SK-N-SH (cell line): ENCODE measurements at regions not wholly inside any gene's neighbourhood (a gene's known extent, or its start where the extent isn't known, plus 50 kb on each side); places are given as distances from the start of the nearest gene placed in this dataset.

Experiments
- CTCF ChIA-PET: fragments of 300-600, 350-600 bp; formaldehyde crosslinking; extraction: SDS; loops from one replicate; lab custom pipeline; 2021; lab: Yijun Ruan, JAX
- POLR2A ChIA-PET: fragments of 350-600 bp; sonication (Branson Sonifier 250); formaldehyde crosslinking; extraction: SDS; loops from one replicate; lab custom pipeline; 2020; ENCODE audit warnings: antibody characterized with exemption, inconsistent platforms; lab: Yijun Ruan, JAX
- DNase-seq: peaks from one replicate; pipeline ENCODE4 v3.0.0; 2012
- H2AFZ ChIP-seq: fragments of 200-600 bp; sonication (generic); 2 replicates; pipeline ENCODE4 v1.8.1; 2016; ENCODE audit warnings: antibody characterized with exemption, mild to moderate bottlenecking, low read depth
- H3F3A ChIP-seq: fragments of 200-600 bp; sonication (generic); replicated peaks from 2 replicates; pipeline ENCODE3; 2016; ENCODE audit warnings: antibody characterized with exemption, mild to moderate bottlenecking; ENCODE audit not compliant: insufficient read depth
- H3K27ac ChIP-seq, 2 experiments: fragments of 200-500 bp in 1 of 2; fragments of 200-600 bp in 1 of 2; sonication (Bioruptor generic) in 1 of 2; sonication (generic), shearing (Covaris generic) in 1 of 2; 2 replicates each; pipeline versions ENCODE4 v1.5.1 to v1.6.1; 2014 to 2016; ENCODE audit warnings: low read depth in 2 of 2, inconsistent platforms in 1 of 2, low read length in 1 of 2, mild to moderate bottlenecking in 1 of 2, mixed read lengths in 1 of 2
- H3K27me3 ChIP-seq: fragments of 200-600 bp; sonication (generic), shearing (Covaris generic); 2 replicates; pipeline ENCODE4 v1.6.1; 2016; ENCODE audit warnings: mixed run types; ENCODE audit not compliant: insufficient read depth
- H3K36me3 ChIP-seq, 2 experiments: fragments of 200-500 bp in 1 of 2; fragments of 200-600 bp in 1 of 2; sonication (Bioruptor generic) in 1 of 2; sonication (generic) in 1 of 2; replicated peaks in 1 of 2; 2 replicates each; pipeline versions ENCODE3 to v1.5.1; 2014 to 2016; ENCODE audit warnings: low read length in 1 of 2, mild to moderate bottlenecking in 1 of 2; ENCODE audit not compliant: insufficient read depth in 2 of 2, control insufficient read depth in 1 of 2
- H3K4me1 ChIP-seq, 2 experiments: fragments of 200-500 bp in 1 of 2; fragments of 200-600 bp in 1 of 2; sonication (Bioruptor generic) in 1 of 2; sonication (generic), shearing (Covaris generic) in 1 of 2; 2 replicates each; pipeline versions ENCODE4 v1.5.1 to v1.6.1; 2014 to 2016; ENCODE audit warnings: low read depth in 1 of 2, low read length in 1 of 2, mixed run types in 1 of 2; ENCODE audit not compliant: insufficient read depth in 2 of 2, control insufficient read depth in 1 of 2
- H3K4me2 ChIP-seq: fragments of 200-600 bp; sonication (generic), shearing (Covaris generic); 2 replicates; pipeline ENCODE4 v1.6.1; 2017; ENCODE audit warnings: mixed run types
- H3K4me3 ChIP-seq, 2 experiments: fragments of 200-500 bp in 1 of 2; fragments of 200-600 bp in 1 of 2; sonication (Bioruptor generic) in 1 of 2; sonication (generic), shearing (Covaris generic) in 1 of 2; 2 replicates each; pipeline versions ENCODE4 v1.5.1 to v1.8.1; 2014 to 2016; ENCODE audit warnings: low read depth in 2 of 2, inconsistent platforms in 1 of 2, low read length in 1 of 2, mild to moderate bottlenecking in 1 of 2, mixed read lengths in 1 of 2, moderate library complexity in 1 of 2
- H3K79me2 ChIP-seq: fragments of 200-600 bp; sonication (generic); 2 replicates; pipeline ENCODE4 v1.8.1; 2017; ENCODE audit warnings: mild to moderate bottlenecking; ENCODE audit not compliant: insufficient read depth
- H3K9ac ChIP-seq: fragments of 200-600 bp; sonication (generic); 2 replicates; pipeline ENCODE4 v1.6.1; 2017; ENCODE audit warnings: mixed run types
- H3K9me2 ChIP-seq: fragments of 200-600 bp; sonication (generic); 2 replicates; pipeline ENCODE4 v1.6.1; 2017; ENCODE audit warnings: mixed run types
- H3K9me3 ChIP-seq: fragments of 200-600 bp; sonication (generic); 2 replicates; pipeline ENCODE4 v1.6.1; 2017; ENCODE audit warnings: mixed run types, mild to moderate bottlenecking, moderate library complexity
- H4K20me1 ChIP-seq: fragments of 200-600 bp; sonication (generic); 2 replicates; pipeline ENCODE4 v1.6.1; 2017; ENCODE audit warnings: mild to moderate bottlenecking, mixed run types; ENCODE audit not compliant: insufficient read depth
- CHD2 ChIP-seq: fragments of 150-350 bp; IDR thresholded peaks from 2 replicates; pipeline ENCODE4 v1.6.1; 2018; ENCODE audit warnings: low read length; ENCODE audit not compliant: partially characterized antibody
- EZH2phosphoT487 ChIP-seq: fragments of 200-600 bp; sonication (generic); IDR thresholded peaks from 2 replicates; pipeline ENCODE4 v1.6.1; 2017; ENCODE audit warnings: low read depth, mixed run types, mild to moderate bottlenecking, antibody characterized with exemption, moderate library complexity, borderline replicate concordance
- JUND ChIP-seq: IDR thresholded peaks from 2 replicates; pipeline ENCODE4 v1.4.0; 2012
- NFIC ChIP-seq: IDR thresholded peaks from 2 replicates; pipeline ENCODE4 v1.4.0; 2012; ENCODE audit warnings: borderline replicate concordance
- NRF1 ChIP-seq: IDR thresholded peaks from 2 replicates; pipeline ENCODE4 v1.6.1; 2012; ENCODE audit warnings: low read depth, mild to moderate bottlenecking, low read length
- RAD21 ChIP-seq: IDR thresholded peaks from 2 replicates; pipeline ENCODE4 v1.6.1; 2012; ENCODE audit warnings: mild to moderate bottlenecking, low read length
- RXRA ChIP-seq: IDR thresholded peaks from 2 replicates; pipeline ENCODE4 v1.4.0; 2012; ENCODE audit warnings: low read depth, mild to moderate bottlenecking, borderline replicate concordance
- TAF1 ChIP-seq: IDR thresholded peaks from 2 replicates; pipeline ENCODE4 v1.6.1; 2012; ENCODE audit warnings: low read depth, mild to moderate bottlenecking, low read length, moderate library complexity, borderline replicate concordance
- WGBS: methylation state at CpG from one replicate; pipeline ENCODE4 v1.1.6; 2017; ENCODE audit warnings: low lambda C conversion rate; 5-methylcytosine and 5-hydroxymethylcytosine counted together
- TF ChIP-seq, protein P1 (sequence below): IDR thresholded peaks from 2 replicates; pipeline ENCODE4 v1.4.0; 2012; ENCODE audit warnings: low read depth, borderline replicate concordance
- TF ChIP-seq, protein P2 (sequence below): fragments of 150-350 bp; IDR thresholded peaks from 2 replicates; pipeline ENCODE4 v1.6.1; 2016; ENCODE audit warnings: mild to moderate bottlenecking, low read depth, low read length
- TF ChIP-seq, protein P3 (sequence below): IDR thresholded peaks from 2 replicates; pipeline ENCODE4 v1.4.0; 2012; ENCODE audit warnings: low read depth, borderline replicate concordance

DNA sequence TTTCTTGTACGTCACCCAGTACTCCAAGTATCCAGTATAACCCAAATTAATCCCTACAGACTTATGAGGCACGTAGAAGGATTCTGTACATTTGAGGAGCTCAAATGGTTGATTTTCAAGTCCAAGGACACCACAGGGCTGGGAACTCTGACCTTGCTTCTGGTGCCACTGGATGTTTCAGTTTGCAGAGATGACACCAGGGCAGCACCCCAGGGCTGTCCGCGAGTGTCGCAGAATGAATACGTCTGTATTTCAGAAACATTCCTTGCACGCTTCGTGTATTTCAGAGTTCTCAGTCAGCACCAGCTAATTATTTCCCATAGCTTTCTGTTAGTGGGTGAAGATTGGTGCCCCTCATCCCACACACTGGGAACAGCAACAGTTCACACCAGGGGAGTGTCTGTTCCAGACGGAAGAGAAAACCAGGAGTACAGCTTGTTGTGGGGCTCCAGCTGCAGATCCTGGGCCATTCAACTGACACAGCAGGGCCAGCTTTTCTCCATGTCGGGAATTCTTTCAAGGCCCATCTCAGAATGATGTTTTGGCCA, 159.2 kb downstream of the RHOU start (continued):
- TF ChIP-seq, protein P1, sequence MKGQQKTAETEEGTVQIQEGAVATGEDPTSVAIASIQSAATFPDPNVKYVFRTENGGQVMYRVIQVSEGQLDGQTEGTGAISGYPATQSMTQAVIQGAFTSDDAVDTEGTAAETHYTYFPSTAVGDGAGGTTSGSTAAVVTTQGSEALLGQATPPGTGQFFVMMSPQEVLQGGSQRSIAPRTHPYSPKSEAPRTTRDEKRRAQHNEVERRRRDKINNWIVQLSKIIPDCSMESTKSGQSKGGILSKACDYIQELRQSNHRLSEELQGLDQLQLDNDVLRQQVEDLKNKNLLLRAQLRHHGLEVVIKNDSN: no peak
- no peak for TF ChIP-seq NRF1

DNA sequence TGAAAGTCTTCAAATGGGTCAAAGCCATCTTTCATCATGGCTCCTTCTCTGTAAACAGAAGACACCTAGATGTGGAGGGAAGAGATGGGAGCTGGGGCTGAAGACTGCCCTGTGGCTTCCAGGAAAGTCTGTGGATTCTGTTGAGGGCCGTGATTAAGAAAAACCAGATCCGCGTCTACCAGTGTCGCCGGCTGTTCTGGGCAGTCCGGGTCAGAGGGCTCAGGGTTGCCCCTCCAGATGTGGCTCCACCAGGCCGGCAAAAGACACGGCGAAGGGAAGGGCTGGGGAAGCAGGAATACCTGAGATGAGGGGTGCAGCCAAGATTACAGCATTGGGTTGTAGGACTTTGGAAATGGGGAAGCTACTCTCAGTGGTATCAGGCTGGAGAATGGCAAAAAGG, 162.6 kb downstream of the RHOU start:
- Histone ChIP-seq H3F3A (no peaks in the 10 kb centered on the region), H3K27ac (no peak overlapping the region), H4K20me1 (0 out of 2 replicates have a peak, but pooled peaks cover 3% of the 10 kb centered on the region), H3K79me2 (no peaks in the 10 kb centered on the region), H3K4me2 (no peak overlapping the region), H3K9me2 (no peaks in the 10 kb centered on the region), H3K4me1 (peaks cover 0 to 35% of the 10 kb centered on the region in 2 experiments; a peak in 2 of 4 replicates), H2AFZ (no peak overlapping the region), H3K9me3 (no peaks in the 10 kb centered on the region), H3K4me3 (no peak overlapping the region), H3K9ac (no peak overlapping the region), H3K27me3 (peaks cover 11% of the 10 kb centered on the region; the same call in 1 of the 2 replicates), H3K36me3 (no peaks in the 10 kb centered on the region)
- CTCF ChIA-PET: interaction anchor here (0.6 to 1.5 kb wide), 2 partner anchors 19 to 319 kb away, joined by 3 to 4 read pairs; no protein-coding TSS in a partner anchor
- no peak for TF ChIP-seq EZH2phosphoT487
- no peak for DNase-seq
- WGBS: 95% methylated on average over 9 of the region's 9 CpGs
- POLR2A ChIA-PET: no interaction called here

DNA sequence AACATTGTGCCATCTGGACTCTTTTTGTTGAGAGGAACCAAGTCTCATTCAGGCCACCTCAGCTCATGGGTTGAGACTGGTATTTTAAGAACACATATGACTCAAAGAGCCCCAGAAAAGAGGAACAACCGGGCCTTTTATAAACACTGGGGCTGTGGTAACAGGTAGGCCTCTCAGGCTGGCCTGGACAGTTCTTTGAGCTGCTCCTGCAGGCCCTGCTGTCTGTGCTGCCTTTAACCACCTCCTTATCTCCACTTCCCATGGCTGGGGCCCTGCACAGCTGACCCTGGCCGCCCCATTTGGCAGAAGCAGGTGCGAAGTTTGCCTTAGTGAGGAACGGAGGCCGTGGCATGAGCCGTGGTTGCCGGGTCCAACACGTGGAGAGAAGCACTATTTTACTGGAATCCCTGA, 163.3 kb downstream of the RHOU start:
- DNase-seq: no peak
- ChIA-PET CTCF (interaction anchor here (0.6 kb wide), 1 partner anchor 318 kb away, joined by 3 read pairs; no protein-coding TSS in a partner anchor), POLR2A (no interaction called here)
- Histone ChIP-seq H3K79me2 (no peaks in the 10 kb centered on the region), H3K4me3 (no peak overlapping the region), H3K36me3 (no peaks in the 10 kb centered on the region), H3K9ac (no peak overlapping the region), H3K4me2 (no peak overlapping the region), H3K27me3 (peaks cover 11% of the 10 kb centered on the region; the same call in 1 of the 2 replicates), H3F3A (peaks cover 5% of the 10 kb centered on the region), H3K9me2 (no peaks in the 10 kb centered on the region), H3K9me3 (no peaks in the 10 kb centered on the region), H2AFZ (no peak overlapping the region), H4K20me1 (0 out of 2 replicates have a peak, but pooled peaks cover 3% of the 10 kb centered on the region), H3K27ac (no peak overlapping the region), H3K4me1 (peaks cover 3 to 42% of the 10 kb centered on the region in 2 experiments; a peak in 2 of 4 replicates)
- TF ChIP-seq JUND (no peak), TAF1 (no peak), RAD21 (no peak), RXRA (no peak), CHD2 (no peak), NFIC (no peak)
- TF ChIP-seq, protein P2, sequence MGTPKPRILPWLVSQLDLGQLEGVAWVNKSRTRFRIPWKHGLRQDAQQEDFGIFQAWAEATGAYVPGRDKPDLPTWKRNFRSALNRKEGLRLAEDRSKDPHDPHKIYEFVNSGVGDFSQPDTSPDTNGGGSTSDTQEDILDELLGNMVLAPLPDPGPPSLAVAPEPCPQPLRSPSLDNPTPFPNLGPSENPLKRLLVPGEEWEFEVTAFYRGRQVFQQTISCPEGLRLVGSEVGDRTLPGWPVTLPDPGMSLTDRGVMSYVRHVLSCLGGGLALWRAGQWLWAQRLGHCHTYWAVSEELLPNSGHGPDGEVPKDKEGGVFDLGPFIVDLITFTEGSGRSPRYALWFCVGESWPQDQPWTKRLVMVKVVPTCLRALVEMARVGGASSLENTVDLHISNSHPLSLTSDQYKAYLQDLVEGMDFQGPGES: no peak
- TF ChIP-seq, protein P3, sequence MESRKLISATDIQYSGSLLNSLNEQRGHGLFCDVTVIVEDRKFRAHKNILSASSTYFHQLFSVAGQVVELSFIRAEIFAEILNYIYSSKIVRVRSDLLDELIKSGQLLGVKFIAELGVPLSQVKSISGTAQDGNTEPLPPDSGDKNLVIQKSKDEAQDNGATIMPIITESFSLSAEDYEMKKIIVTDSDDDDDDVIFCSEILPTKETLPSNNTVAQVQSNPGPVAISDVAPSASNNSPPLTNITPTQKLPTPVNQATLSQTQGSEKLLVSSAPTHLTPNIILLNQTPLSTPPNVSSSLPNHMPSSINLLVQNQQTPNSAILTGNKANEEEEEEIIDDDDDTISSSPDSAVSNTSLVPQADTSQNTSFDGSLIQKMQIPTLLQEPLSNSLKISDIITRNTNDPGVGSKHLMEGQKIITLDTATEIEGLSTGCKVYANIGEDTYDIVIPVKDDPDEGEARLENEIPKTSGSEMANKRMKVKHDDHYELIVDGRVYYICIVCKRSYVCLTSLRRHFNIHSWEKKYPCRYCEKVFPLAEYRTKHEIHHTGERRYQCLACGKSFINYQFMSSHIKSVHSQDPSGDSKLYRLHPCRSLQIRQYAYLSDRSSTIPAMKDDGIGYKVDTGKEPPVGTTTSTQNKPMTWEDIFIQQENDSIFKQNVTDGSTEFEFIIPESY: no peak
- 82% methylated on average over 6 of the region's 8 CpGs for WGBS
